ENCODE measurements at regions not wholly inside any gene's neighbourhood (a gene's known extent, or its start where the extent isn't known, plus 50 kb on each side); places are given as distances from the start of the nearest gene placed in this dataset.

DNA sequence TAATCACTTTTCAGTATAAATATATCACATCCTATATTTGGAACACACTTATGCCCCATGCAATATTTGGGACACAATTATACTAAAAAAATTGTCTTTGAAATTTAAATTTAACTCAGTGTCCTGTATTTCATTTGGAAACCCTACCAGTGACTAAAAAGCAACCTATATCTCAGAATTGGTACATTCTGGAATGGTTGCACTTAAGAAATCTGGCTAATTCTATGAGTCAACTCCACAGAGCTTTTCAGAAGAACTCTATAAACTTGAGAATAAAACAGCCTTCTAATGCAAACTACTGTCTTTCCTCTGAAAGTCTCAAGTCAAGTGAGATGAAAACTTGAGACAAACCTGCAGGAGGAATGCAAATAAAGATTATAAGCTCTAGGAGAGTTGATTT, 320.2 kb downstream of the MAFB start:
- TF ChIP-seq CTCF (conservative IDR thresholded peaks at IDR 0.05; ENCODE audit: low read depth in 2 of 2): no peak
- TF ChIP-seq EZH2 (IDR thresholded peaks at IDR 0.05; ENCODE audit: low read depth, unreplicated experiment): no peak
- TF ChIP-seq CREB1 (CRISPR knock-in tag; IDR thresholded peaks at IDR 0.05; ENCODE audit: low read depth): no peak
- no peak for TF ChIP-seq POLR2AphosphoS5 (IDR thresholded peaks at IDR 0.05; ENCODE audit: low read depth)
- TF ChIP-seq EZH2phosphoT487 (IDR thresholded peaks at IDR 0.05; ENCODE audit: unreplicated experiment): no peak
- TF ChIP-seq, protein P1, sequence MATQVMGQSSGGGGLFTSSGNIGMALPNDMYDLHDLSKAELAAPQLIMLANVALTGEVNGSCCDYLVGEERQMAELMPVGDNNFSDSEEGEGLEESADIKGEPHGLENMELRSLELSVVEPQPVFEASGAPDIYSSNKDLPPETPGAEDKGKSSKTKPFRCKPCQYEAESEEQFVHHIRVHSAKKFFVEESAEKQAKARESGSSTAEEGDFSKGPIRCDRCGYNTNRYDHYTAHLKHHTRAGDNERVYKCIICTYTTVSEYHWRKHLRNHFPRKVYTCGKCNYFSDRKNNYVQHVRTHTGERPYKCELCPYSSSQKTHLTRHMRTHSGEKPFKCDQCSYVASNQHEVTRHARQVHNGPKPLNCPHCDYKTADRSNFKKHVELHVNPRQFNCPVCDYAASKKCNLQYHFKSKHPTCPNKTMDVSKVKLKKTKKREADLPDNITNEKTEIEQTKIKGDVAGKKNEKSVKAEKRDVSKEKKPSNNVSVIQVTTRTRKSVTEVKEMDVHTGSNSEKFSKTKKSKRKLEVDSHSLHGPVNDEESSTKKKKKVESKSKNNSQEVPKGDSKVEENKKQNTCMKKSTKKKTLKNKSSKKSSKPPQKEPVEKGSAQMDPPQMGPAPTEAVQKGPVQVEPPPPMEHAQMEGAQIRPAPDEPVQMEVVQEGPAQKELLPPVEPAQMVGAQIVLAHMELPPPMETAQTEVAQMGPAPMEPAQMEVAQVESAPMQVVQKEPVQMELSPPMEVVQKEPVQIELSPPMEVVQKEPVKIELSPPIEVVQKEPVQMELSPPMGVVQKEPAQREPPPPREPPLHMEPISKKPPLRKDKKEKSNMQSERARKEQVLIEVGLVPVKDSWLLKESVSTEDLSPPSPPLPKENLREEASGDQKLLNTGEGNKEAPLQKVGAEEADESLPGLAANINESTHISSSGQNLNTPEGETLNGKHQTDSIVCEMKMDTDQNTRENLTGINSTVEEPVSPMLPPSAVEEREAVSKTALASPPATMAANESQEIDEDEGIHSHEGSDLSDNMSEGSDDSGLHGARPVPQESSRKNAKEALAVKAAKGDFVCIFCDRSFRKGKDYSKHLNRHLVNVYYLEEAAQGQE (IDR thresholded peaks at IDR 0.05; ENCODE audit: unreplicated experiment): no peak
